ENCODE measurements at regions not wholly inside any gene's neighbourhood (a gene's known extent, or its start where the extent isn't known, plus 50 kb on each side); places are given as distances from the start of the nearest gene placed in this dataset.

DNA sequence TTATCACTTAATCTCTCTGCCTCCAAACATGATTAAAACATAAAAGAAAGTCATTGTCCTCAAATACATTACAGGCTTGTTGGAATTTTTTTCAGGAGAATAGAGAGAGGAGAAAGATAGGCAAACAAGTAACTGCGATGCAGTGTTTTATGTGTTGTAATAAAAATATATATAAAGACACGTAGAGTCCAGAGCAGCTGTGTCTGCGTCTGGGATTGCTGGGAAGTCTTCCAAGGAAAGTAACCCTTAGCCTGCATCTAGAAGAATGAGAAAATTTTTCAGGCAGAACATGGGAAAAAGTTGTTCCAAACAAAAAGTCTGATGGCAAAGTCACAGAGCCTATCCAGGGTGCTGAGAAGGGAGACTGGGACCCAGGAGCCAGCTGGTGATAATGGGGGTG, 91.8 kb upstream of the ST6GAL2 start:
- no peak for DNase-seq (ENCODE audit: extremely low read depth, insufficient read length)
- H3K36me3 ChIP-seq (ENCODE audit: control insufficient read depth, insufficient read depth, low read length), result no peaks in the 10 kb centered on the region
- H3K4me3 ChIP-seq (replicated peaks; ENCODE audit: low read depth, low read length), result no peak overlapping the region
- TF ChIP-seq, protein P1, sequence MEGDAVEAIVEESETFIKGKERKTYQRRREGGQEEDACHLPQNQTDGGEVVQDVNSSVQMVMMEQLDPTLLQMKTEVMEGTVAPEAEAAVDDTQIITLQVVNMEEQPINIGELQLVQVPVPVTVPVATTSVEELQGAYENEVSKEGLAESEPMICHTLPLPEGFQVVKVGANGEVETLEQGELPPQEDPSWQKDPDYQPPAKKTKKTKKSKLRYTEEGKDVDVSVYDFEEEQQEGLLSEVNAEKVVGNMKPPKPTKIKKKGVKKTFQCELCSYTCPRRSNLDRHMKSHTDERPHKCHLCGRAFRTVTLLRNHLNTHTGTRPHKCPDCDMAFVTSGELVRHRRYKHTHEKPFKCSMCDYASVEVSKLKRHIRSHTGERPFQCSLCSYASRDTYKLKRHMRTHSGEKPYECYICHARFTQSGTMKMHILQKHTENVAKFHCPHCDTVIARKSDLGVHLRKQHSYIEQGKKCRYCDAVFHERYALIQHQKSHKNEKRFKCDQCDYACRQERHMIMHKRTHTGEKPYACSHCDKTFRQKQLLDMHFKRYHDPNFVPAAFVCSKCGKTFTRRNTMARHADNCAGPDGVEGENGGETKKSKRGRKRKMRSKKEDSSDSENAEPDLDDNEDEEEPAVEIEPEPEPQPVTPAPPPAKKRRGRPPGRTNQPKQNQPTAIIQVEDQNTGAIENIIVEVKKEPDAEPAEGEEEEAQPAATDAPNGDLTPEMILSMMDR (IDR thresholded peaks at IDR 0.05; ENCODE audit: insufficient read depth, low read length, poor library complexity, severe bottlenecking), result no peak
- H3K27me3 ChIP-seq (replicated peaks; ENCODE audit: control insufficient read depth, insufficient read depth, low read length), result no peaks in the 10 kb centered on the region

DNA sequence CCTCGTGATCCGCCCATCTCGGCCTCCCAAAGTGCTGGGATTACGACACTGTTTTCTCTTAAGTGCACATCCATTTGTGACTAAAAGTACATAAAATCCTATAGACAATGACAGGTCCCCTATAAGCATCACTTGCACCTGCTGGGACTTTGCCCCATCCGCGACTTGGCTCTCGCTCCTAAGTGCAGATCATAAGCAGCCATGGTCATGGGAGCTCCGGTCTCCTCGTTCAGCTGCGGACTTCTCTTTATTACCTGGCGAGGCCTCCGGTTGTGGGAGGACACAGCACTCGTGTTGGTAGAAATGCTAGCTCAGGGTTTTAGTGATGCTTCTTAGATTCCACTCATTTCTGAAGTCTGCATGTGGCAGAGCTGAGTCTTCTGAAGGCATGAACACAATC, 92.7 kb upstream of the ST6GAL2 start:
- TF ChIP-seq, protein P1 (IDR thresholded peaks at IDR 0.05; ENCODE audit: insufficient read depth, low read length, poor library complexity, severe bottlenecking), result no peak
- no peaks in the 10 kb centered on the region for H3K36me3 ChIP-seq (ENCODE audit: control insufficient read depth, insufficient read depth, low read length)
- no peak for DNase-seq (ENCODE audit: extremely low read depth, insufficient read length)
- H3K27me3 ChIP-seq (replicated peaks; ENCODE audit: control insufficient read depth, insufficient read depth, low read length), result no peaks in the 10 kb centered on the region
- no peak overlapping the region for H3K4me3 ChIP-seq (replicated peaks; ENCODE audit: low read depth, low read length)

DNA sequence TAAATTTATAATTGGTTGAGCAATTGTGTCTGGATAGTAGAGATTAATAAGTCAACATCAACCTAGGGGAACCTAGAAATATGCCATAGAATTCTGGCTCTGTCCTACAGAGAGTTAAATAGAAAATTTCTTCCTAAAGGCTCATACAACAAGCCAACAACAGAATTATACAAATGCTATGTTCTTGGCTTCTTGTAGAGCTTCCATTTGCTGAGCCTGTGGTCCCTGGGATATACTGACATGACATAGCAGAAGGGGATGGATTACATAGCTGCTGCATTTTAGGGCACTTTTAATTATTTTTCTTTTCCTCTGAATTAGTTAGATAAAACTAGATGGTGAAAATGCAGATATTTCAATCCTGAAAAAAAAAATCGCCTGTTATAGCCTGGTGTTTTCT, 95.5 kb upstream of the ST6GAL2 start:
- Histone ChIP-seq H3K36me3 (ENCODE audit: control insufficient read depth, insufficient read depth, low read length) (no peaks in the 10 kb centered on the region), H3K27me3 (replicated peaks; ENCODE audit: control insufficient read depth, insufficient read depth, low read length) (no peaks in the 10 kb centered on the region), H3K4me3 (replicated peaks; ENCODE audit: low read depth, low read length) (no peak overlapping the region)
- TF ChIP-seq, protein P1 (IDR thresholded peaks at IDR 0.05; ENCODE audit: insufficient read depth, low read length, poor library complexity, severe bottlenecking), result no peak
- DNase-seq (ENCODE audit: extremely low read depth, insufficient read length), result no peak

DNA sequence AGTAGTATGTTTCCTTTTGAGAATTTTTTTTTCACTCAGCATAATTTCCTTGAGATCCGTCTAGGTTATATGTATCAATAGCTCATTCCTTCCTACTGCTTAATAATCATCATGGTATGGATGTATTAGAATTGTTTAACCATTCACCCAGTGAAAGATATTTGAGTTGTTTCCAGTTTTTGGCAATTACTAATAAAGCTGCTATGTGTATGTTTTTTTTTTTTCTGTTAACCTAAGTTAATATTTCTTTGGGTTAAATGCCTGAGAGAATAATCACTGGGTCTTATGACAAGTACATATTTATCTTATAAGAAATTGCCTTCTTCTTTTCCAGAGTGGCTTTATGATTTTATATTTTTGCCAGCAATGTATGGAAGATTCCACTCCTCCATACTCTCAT, 96.4 kb upstream of the ST6GAL2 start:
- DNase-seq (ENCODE audit: extremely low read depth, insufficient read length), result no peak
- H3K36me3 ChIP-seq (ENCODE audit: control insufficient read depth, insufficient read depth, low read length), result no peaks in the 10 kb centered on the region
- H3K27me3 ChIP-seq (replicated peaks; ENCODE audit: control insufficient read depth, insufficient read depth, low read length), result no peaks in the 10 kb centered on the region
- TF ChIP-seq, protein P1 (IDR thresholded peaks at IDR 0.05; ENCODE audit: insufficient read depth, low read length, poor library complexity, severe bottlenecking), result no peak
- no peak overlapping the region for H3K4me3 ChIP-seq (replicated peaks; ENCODE audit: low read depth, low read length)

DNA sequence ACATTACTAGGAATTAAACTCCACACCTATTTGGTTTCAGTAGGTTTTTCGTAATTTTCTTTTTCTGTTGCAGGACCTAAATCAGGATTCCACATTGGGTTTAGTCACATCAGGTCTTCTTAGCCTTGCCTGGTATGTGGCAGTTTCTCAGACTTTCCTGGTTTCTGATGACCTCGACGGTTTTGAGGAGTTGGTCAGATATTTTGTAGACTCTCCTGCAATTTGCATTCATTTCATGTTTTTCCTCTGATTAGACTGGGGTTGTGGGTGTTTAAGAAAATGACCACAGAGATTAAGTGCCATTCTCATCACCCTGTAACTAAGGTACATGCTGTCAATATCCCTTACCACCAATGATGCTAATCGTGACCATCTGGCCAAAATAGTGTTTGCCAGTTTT, 97.3 kb upstream of the ST6GAL2 start:
- no peak overlapping the region for H3K4me3 ChIP-seq (replicated peaks; ENCODE audit: low read depth, low read length)
- no peaks in the 10 kb centered on the region for H3K36me3 ChIP-seq (ENCODE audit: control insufficient read depth, insufficient read depth, low read length)
- TF ChIP-seq, protein P1 (IDR thresholded peaks at IDR 0.05; ENCODE audit: insufficient read depth, low read length, poor library complexity, severe bottlenecking), result no peak
- no peak for DNase-seq (ENCODE audit: extremely low read depth, insufficient read length)
- no peaks in the 10 kb centered on the region for H3K27me3 ChIP-seq (replicated peaks; ENCODE audit: control insufficient read depth, insufficient read depth, low read length)

DNA sequence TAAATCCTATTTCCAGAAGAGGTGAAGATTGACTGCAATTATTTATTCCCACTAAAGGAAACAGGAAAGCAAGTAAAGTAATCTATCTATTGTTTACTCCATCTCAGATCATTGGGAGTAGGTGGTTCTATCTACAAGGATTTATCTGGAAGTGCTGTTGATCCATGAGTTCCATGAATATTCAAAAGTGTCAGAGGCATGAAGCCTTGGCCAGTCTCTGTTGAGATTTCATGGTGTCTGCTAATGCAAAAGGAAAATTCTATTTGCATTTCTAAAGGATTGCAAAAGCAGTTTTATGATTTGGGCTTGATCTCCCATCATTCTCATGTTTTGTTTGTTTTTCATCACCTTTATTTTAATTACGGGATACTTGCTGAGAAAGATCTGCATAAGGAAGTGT, 102.4 kb upstream of the ST6GAL2 start:
- TF ChIP-seq, protein P1 (IDR thresholded peaks at IDR 0.05; ENCODE audit: insufficient read depth, low read length, poor library complexity, severe bottlenecking), result no peak
- Histone ChIP-seq H3K36me3 (ENCODE audit: control insufficient read depth, insufficient read depth, low read length) (no peaks in the 10 kb centered on the region), H3K4me3 (replicated peaks; ENCODE audit: low read depth, low read length) (no peak overlapping the region), H3K27me3 (replicated peaks; ENCODE audit: control insufficient read depth, insufficient read depth, low read length) (no peaks in the 10 kb centered on the region)
- DNase-seq (ENCODE audit: extremely low read depth, insufficient read length), result no peak

All from GM06990 (cell line).